GM18868 (cell line): ENCODE measurements at regions not wholly inside any gene's neighbourhood (a gene's known extent, or its start where the extent isn't known, plus 50 kb on each side); places are given as distances from the start of the nearest gene placed in this dataset.
"Not testable (repeated sequence)": the region's sequence is repeated elsewhere in the genome, so short reads cannot be mapped to it uniquely, and the experiment has no call there.

Experiments
- ATAC-seq: cut with Tn5 transposase; IDR thresholded peaks from one replicate; pipeline ENCODE4 v1.9.1; 2021; ENCODE audit warnings: mild to moderate bottlenecking, moderate library complexity; ENCODE audit not compliant: unreplicated experiment

- ATAC-seq: no peak
Observed at GRCh38 chr13:44718467-44718866, 142.3 kb upstream of the TSC22D1 start.

- ATAC-seq: no peak
Observed at GRCh38 chr13:44715287-44716230, 139.4 kb upstream of the TSC22D1 start.

GRCh38 chr13:44713788-44714469, 137.8 kb upstream of the TSC22D1 start:
- ATAC-seq: no peak

- no peak for ATAC-seq
Observed at GRCh38 chr13:44711706-44712105, 135.6 kb upstream of the TSC22D1 start.

GRCh38 chr13:44710576-44710975, 134.4 kb upstream of the TSC22D1 start:
- no peak for ATAC-seq

- ATAC-seq: not testable (repeated sequence)
Observed at GRCh38 chr13:44704811-44705210, 128.7 kb upstream of the TSC22D1 start.

GRCh38 chr13:44703371-44703770, 127.2 kb upstream of the TSC22D1 start:
- no peak for ATAC-seq

- no peak for ATAC-seq
Observed at GRCh38 chr13:44698066-44698465, 121.9 kb upstream of the TSC22D1 start.

GRCh38 chr13:44697058-44697457, 120.9 kb upstream of the TSC22D1 start:
- no peak for ATAC-seq

- no peak for ATAC-seq
Observed at GRCh38 chr13:44695520-44695919, 119.4 kb upstream of the TSC22D1 start.

GRCh38 chr13:44694842-44695241, 118.7 kb upstream of the TSC22D1 start:
- no peak for ATAC-seq

GRCh38 chr13:44694291-44694690, 118.2 kb upstream of the TSC22D1 start:
- no peak for ATAC-seq

GRCh38 chr13:44693156-44693764, 117.1 kb upstream of the TSC22D1 start:
- no peak for ATAC-seq

- no peak for ATAC-seq
Observed at GRCh38 chr13:44692173-44692713, 116.1 kb upstream of the TSC22D1 start.

GRCh38 chr13:44690376-44690775, 114.2 kb upstream of the TSC22D1 start:
- ATAC-seq: no peak

- no peak for ATAC-seq
Observed at GRCh38 chr13:44688652-44689051, 112.5 kb upstream of the TSC22D1 start.

GRCh38 chr13:44686531-44686934, 110.4 kb upstream of the TSC22D1 start:
- ATAC-seq: no peak

GRCh38 chr13:44685641-44686040, 109.5 kb upstream of the TSC22D1 start:
- ATAC-seq: no peak

GRCh38 chr13:44682416-44682815, 106.3 kb upstream of the TSC22D1 start:
- not testable (repeated sequence) for ATAC-seq

- no peak for ATAC-seq
Observed at GRCh38 chr13:44680746-44681355, 104.7 kb upstream of the TSC22D1 start.

GRCh38 chr13:44679597-44679996, 103.5 kb upstream of the TSC22D1 start:
- ATAC-seq: no peak
